HG02642 (cell line): ENCODE measurements at regions not wholly inside any gene's neighbourhood (a gene's known extent, or its start where the extent isn't known, plus 50 kb on each side); places are given as distances from the start of the nearest gene placed in this dataset.
"Not testable (repeated sequence)": the region's sequence is repeated elsewhere in the genome, so short reads cannot be mapped to it uniquely, and the experiment has no call there.

Source experiments
- ATAC-seq: cut with Tn5 transposase; IDR thresholded peaks from one replicate; pipeline ENCODE4 v1.9.1; 2021; ENCODE audit warnings: mild to moderate bottlenecking; ENCODE audit not compliant: unreplicated experiment, poor library complexity

DNA sequence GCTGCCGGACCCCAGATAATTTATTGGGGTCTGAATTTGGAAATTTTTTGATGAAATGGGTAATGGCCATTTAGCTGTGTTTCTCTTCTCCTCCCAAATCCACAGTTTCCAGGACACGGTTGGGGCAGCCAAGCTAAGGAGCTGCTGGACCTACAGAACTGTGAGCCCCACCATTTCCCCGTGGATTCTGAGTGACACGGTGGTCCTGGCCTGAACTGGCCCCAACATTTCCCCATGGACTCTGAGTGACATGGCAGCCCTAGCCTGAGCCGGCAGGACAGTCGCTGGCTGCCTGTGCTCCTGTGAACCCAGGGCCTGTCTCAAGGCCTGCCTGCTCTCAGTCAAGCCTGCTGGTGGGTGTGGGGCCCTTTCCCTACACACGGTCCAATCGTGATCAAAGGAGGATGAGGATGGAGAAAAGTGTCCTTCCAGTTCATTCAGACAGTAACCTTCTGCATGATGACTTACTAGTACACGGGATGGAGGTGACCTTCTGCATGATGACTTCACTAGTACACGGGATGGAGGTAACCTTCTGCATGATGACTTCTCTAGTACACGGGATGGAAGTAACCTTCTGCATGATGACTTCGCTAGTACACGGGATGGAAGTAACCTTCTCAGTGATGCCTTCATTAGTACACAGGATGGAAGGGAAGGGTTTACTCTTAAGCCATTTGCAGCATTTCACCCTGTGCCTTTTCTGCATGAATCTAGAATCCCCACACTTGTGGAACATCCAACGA is 359.9 kb downstream of the GLRX3 start:
- no peak for ATAC-seq

DNA sequence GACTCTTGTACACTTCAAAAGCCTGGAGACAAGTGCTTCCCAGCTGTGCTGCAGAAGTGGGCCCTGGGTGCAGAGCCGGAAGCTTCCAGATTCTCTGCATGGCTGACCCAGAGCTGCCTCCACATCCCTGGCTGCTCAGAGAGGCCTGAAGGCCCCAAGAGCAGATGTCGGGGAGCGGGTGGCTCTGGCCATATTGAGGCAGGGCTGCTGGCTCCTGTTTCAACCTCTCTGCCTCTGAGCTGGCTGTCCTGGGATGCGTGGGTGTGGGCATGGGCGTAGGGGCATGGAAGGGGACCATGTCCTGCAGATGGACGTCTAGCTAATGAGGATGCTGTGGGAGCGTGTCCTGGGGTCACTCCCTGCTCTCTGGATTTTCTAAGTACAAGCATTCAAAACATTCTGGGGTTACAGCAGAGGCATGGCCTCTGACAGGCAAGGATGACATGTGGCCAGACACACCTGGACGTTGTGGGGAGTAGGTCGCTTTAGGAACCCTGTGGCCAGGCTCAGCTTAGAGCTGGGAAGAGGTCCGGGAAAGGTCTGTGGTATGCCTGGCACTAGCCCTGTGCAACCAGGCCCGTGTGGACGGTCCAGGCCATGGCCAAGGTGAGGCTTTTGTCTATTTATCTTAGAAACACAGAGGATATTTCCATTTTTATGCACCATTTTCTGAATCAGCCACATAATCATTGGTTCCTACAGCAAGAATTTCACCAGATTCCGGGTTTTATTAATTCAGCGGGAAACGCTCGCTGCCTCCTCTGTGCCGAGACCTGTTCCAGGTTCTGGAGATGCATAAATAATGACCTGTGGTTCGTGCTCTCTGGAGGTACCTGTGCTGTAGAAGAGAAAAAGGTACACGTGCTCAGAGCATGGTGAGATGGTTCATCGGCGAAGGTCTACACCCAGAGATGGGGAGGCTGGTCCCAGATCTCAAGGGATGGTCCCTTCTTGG is 361.1 kb downstream of the GLRX3 start:
- ATAC-seq = no peak

DNA sequence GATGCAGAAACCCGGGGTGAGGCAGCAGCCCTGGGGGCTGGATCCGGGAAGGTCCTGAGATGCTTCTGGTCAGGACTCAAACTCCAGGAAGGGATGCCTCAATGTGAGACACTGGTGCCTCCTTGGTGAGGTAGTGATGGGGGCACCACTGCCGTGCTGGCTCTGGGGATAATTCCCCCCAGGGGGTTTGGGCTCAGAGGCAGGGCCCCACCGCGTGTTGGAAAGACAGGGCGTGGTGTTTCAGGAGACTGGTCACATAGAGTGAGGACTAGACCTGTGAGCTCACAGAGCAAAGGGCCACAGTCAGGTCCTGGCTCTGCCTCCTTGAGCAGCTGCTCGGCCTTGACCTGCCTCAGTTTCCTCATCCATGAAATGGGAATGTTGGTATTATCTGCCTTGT is 361.9 kb downstream of the GLRX3 start:
- no peak for ATAC-seq

DNA sequence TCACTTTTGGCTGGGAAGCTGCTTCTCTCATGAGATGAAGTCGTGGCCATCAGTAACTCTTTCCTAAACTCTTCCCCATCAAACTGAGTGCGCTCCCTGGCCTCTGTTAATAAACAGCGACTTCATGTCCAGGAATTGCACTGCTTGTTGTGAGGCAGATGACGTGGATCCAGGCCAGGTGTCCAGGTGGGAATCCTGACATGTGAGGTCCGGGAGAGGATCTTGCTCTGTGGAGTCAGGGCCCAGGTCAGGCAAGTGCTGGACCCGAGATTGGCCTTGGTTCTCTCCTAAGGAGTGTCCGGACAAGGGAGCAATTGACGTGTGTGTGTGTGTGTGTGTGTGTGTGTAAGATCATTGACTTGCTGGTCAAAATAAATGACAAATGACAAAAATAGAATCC is 362.7 kb downstream of the GLRX3 start:
- ATAC-seq = no peak

DNA sequence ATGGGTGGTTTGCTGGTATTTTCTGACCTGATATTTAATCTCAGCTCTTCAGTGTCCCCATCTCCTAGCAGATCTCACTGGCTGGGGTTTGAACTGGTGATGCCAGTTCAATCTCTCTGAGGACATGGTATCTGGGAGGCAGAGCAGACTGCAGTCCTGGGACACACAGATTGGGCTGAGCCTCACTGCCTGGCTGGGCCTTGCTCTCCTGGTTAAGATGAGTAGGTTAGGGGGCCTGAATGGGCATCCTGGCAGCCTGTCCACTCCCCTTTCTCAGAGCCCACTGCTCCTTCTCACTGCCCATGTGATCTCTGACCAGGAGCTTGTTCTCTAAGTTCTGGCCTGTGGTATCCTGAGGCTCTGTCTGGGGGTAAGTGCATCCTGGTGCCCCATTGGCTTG is 363.4 kb downstream of the GLRX3 start:
- ATAC-seq = no peak

DNA sequence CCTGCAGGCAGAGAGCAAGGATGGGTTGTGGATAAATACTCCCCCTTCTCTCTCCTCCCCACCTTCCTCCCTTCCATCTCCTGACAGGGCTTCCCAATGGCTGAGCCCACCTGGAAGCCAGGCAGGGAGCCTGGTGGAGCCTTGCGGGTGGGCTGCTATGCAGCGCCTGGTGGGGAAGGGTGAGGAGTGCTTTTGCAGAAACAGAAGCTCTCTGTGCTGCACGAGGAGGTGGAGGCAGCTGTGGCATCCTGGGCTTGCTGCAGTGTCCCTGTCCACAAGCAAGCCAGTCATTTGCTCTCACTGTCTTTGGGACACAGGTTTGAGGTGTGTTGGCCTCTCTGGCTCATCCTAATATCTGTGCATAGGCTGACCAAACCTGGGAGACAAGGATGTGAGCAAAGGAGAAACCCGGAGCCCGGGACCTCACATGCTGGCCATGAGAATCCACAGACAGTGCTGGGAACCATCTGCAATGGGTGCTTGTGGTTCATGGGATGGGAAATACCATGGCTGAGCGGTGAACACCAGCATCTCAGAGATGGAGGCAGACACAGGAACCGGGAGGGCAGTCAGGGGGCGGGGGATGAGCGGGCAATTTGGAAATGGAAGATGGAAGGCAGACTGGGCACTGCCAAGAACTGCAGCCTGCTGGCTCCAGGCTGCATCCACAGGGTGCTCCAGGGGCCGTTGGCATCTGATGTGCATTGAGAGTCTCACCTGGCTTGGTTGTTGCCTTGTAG is 364.2 kb downstream of the GLRX3 start:
- no peak for ATAC-seq

DNA sequence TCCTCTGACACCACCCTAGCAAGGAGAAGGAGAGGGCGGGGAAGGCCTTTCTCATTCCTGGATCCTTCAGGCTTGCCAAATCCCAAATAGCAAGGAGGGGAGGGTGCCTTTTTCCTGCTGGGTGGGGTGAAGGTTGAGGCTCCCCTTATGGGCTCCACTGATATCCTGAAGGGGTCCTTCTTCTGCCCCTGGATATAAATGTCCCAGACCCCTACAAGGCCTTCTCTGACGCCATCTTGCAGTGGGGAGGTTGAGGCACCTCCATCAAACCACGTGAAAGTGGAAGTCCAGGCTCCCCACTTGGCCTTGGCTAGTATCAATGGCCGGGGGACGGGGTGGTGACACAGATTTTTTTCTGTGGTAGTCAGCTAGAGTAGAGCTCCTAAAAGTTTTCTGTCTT is 371.3 kb downstream of the GLRX3 start:
- no peak for ATAC-seq

DNA sequence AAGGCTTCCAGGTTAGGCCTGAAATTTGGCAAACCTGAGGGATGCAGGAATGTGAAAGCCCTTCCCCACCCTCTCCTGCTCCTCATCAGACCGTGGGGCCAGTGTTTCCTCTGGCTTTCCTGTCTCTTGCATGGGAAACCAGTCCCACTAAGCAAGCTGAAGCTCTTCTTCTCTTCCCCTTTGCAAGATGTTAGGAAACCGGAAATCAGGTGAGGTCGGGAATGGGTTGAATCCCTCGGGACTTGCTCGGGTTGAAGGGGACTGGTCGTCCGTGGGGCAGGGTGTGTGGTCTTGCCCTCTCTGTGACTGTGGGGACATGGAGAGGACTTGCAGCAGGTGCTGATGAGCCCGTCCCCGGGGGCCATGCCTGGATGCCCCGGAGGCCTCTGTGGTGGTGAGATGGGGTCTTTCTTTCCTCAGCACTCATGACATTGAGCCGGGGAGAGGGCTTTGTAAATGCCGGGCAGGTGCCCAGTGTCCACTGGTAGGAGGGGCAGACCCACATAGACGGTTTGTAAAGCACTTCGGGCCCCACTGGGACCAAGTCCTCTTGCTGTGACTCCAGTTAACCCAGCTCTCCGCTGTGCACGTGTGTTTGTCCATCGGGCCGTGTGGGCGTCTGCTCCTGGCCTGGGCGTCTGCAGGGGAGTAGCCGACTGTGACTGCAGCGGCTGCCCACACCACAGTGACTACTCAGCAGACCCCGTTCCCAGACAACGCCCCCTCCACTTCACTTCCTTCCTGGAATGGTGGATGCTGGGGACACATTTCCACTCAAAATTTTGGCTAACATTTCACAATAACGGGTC is 373.9 kb downstream of the GLRX3 start:
- no peak for ATAC-seq

DNA sequence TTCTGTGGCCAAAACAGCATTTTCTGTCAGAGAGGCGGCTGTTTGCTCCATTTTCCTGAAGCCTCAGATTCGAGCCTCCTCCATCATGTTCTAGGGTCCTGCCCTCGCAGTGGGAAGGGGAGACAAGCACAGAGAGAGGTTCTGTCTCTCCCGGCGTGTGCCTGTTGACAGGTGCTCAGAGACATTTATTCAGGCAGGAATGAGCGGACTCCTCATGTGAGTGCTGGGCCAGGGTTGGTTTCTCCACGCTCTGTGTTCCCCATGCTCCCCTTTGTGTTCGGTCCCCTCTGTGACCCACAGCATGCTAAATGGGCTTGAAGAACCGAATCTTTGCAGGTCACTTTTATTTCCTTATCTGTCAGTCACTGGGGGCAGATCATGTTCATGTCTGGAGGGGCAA is 374.6 kb downstream of the GLRX3 start:
- ATAC-seq = no peak

DNA sequence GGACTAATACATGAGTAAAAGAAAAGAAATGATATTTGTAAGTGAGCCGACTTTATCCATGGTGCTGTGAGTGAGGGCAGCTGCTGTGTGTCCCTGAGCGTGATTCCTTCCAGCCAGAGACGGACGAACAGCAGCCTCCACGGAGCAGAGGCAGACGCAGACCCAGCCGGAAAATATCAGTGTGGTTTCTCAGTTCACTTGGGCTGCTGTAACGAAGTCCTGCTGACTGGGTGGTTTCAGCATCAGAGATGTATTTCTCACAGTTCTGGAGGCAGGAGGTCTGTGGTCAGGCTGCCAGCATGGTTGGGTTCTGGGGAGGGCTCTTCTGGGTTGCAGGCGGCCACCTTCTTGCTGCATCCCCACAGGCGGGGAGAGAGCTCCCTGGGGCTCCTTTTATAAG is 375.6 kb downstream of the GLRX3 start:
- no peak for ATAC-seq

DNA sequence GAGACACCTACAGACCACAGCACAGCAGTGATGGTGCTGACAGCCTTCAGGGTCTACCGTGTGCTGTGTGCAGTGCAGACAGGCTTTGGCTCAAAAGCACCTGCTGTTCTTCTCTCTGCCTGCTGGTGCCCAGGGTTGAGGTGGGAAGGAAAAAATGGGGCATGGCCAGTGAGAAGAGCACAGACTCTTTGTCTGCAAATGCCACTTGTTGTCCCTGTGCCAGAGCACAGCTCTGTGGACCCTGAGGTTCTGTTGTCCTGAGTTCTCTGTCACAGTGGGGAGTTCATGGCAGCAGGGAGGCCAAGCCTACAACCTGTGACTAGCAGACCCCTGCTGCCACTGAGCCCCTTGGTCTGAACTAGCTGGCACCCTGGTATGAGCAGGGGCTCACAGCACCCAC is 376.7 kb downstream of the GLRX3 start:
- ATAC-seq = no peak

DNA sequence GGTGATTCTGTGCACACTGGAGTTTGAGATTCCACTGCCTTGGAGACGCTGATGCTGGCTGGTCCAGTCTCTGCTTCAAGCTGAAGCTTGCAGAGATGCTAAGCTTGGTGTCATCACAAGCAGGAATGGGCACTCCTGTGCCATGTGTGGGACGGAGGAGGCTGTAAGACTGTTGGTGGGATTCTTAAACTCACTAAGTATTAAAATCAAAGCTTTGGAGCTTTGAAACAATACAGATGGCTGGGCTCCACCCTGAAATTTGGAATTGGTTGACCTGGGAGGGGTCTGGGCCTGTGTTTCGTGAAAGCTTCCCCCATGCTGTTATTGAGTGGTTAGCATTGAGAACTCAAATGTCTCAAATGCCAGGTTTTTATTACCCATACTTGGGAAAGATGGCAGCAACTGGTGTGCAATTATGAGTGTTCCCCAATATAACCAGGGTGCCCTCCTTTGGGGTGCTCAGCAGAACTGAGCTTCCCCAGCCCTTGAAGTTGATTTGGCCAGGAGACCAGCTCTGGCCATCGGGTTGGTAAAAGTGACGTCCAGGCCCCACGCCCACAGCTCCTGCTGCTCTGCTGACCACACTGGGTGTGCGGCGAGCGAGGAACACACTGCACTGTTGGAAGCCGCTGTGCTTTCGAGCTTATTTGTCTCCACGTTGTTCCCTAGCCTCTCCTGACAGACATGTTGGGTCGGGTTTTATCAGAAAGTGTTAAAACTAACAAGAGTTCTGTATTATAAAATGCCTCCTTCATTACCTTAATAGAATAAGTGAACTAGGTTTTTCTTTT is 377.7 kb downstream of the GLRX3 start:
- no peak for ATAC-seq

DNA sequence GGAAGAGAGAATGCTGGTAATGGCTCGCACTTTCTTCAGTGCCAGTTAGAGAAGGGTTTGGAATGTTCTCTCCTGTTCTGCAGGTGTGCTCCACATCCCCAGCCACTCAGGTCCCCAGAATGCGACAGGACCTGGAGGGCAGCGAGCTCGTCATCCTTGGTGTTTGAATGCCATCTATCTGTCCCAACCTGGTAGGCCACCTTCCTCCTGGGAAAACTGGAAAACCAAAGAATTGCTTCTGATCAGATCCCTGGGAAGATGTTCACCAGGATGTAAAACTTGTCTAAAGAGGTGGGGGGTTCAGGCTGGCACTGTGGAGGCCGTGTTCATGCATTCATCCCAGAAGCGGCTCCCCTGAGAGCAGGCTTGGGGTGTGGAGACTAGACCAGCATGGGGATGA is 379.5 kb downstream of the GLRX3 start:
- no peak for ATAC-seq

DNA sequence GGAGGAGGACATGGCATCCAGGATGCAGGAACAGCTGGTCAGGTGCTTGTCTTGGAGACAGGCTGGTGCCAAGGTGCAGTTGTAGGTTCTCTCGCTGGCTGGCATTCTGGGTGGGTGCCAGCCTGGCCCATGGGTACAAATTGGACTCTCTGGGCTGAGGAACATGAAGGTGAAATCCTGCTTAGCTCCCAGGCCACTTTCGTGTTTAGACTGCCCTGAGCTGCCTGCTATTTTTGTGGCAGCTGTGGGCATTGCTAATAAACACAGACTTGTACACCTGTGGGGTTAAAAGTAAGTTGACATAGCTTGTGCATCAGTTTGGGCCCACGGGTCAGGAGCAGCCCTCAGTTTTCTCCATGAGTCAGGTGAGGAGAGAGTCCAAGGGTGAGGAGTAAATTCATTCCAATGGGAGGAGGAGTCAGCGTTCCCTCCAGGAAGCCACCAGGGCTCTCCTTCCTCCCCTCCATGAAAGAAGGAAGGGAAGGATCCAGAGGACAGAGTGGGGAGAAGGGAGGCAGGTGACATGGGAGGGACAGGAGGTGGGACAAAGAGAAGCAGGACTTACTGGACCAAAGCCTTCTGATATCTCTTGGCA is 380.0 kb downstream of the GLRX3 start:
- no peak for ATAC-seq

DNA sequence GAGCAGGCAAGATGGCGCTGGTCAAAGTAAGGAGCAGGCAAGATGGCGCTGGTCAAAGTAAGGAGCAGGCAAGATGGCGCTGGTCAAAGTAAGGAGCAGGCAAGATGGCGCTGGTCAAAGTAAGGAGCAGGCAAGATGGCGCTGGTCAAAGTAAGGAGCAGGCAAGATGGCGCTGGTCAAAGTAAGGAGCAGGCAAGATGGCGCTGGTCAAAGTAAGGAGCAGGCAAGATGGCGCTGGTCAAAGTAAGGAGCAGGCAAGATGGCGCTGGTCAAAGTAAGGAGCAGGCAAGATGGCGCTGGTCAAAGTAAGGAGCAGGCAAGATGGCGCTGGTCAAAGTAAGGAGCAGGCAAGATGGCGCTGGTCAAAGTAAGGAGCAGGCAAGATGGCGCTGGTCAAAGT is 382.7 kb downstream of the GLRX3 start:
- ATAC-seq = not testable (repeated sequence)

DNA sequence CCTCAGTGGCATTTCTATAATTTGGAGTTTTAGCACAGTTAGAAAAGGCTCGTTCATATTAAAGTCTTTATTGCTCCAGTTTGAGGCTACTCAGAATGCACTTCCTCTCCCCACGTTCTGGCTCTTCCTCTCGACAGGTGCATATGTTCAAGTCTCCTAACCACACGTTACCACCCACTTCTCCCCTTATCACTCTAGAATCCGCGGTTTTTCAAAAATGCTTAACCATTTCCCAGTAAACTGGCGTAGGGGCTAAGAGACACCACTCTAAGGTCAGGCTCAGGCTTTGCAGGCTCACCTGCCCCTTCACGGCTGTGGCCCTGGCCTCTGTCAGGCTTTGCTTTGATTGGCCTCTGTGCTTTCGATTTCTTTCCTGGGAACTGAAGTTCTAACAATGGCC is 383.6 kb downstream of the GLRX3 start:
- ATAC-seq = no peak

DNA sequence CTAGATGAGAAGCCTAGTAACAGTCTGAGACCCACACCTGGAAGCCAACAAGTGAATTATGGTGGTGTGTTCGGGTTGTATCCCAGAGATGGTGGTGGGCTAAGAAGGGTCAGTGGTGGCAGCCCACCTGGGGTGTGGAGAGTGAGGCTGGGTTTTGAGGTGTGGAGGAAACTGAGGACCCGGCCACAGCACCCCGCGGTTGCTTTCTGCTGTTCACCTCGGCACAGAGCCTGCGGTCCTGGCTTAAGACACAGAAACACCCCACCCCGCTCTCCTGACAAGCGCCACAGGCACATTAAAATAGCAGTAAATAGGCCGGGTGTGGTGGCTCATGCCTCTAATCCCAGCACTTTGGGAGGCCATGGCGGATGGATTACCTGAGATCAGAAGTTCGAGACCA is 395.1 kb downstream of the GLRX3 start:
- no peak for ATAC-seq

DNA sequence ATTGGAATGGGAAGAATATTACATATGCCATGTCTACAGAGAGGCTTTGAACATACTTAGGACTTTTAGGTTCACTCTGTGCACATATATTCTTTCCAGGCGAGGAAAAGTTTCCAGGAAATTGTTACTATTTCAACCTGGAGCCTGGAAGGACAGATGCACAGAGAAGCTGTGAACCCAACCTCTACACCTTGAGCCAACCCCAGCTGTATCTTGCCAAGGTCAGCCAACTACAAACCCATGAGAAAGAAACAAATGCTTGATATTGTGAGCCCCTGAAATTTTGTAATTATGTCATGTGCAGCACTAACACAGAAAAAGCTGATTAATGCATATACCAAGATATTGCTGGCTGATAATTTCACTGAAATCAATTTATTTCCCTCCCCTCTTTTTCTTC is 404.9 kb downstream of the GLRX3 start:
- no peak for ATAC-seq

DNA sequence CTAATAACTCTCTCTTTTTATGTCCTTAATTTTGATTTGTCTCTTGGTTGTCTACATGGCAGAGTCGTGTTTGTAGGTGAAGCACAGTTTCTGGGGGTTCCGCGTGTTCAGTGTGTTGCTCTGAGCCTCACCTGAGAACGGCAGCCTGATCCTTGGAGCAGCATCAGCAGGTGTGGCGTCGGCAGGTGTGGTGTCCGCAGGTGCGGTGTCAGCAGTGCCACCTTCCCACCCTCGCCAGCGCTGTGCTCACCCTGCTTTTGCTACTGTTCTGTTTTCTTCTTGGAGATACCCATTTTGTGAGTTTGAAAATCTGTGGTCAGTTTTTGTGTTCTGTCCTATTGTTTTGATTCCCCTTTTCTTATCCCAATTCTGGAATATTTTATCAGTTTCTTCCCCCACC is 406.6 kb downstream of the GLRX3 start:
- ATAC-seq = no peak
